Loucy (cell line): ENCODE measurements at regions not wholly inside any gene's neighbourhood (a gene's known extent, or its start where the extent isn't known, plus 50 kb on each side); places are given as distances from the start of the nearest gene placed in this dataset.

ENCODE experiments used
- H2AFZ ChIP-seq: fragments of 200-600 bp; sonication (generic); 2 replicates; pipeline ENCODE4 v1.6.0; 2016; ENCODE audit warnings: antibody characterized with exemption, mild to moderate bottlenecking, low read length, moderate library complexity
- H3F3A ChIP-seq: fragments of 200-600 bp; 2 replicates; pipeline ENCODE4 v1.6.0; 2016; ENCODE audit warnings: antibody characterized with exemption, low read depth, mild to moderate bottlenecking
- H3K27me3 ChIP-seq: fragments of 200-600 bp; sonication (generic); 2 replicates; pipeline ENCODE4 v1.6.1; 2014; ENCODE audit warnings: low read length, mild to moderate bottlenecking; ENCODE audit not compliant: insufficient read depth, poor library complexity, severe bottlenecking
- H3K36me3 ChIP-seq: fragments of 200-600 bp; sonication (generic); 2 replicates; pipeline ENCODE4 v1.6.1; 2016; ENCODE audit warnings: low read length; ENCODE audit not compliant: insufficient read depth
- H3K4me1 ChIP-seq: fragments of 200-600 bp; sonication (generic); 2 replicates; pipeline ENCODE4 v1.5.1; 2014; ENCODE audit warnings: low read length, mild to moderate bottlenecking; ENCODE audit not compliant: insufficient read depth, poor library complexity, severe bottlenecking
- H3K4me2 ChIP-seq: fragments of 200-600 bp; sonication (generic); 2 replicates; pipeline ENCODE4 v1.6.0; 2014; ENCODE audit warnings: antibody characterized with exemption, low read length, low read depth, mild to moderate bottlenecking; ENCODE audit not compliant: poor library complexity, severe bottlenecking
- H3K4me3 ChIP-seq: fragments of 200-600 bp; sonication (generic); 2 replicates; pipeline ENCODE4 v1.5.1; 2014; ENCODE audit warnings: low read length, mild to moderate bottlenecking, mixed read lengths; ENCODE audit not compliant: poor library complexity, severe bottlenecking
- H3K79me2 ChIP-seq: fragments of 200-600 bp; sonication (generic); 2 replicates; pipeline ENCODE4 v1.6.1; 2014; ENCODE audit warnings: low read length; ENCODE audit not compliant: insufficient read depth
- H3K9ac ChIP-seq: fragments of 200-600 bp; sonication (generic); 2 replicates; pipeline ENCODE4 v1.6.0; 2014; ENCODE audit warnings: mild to moderate bottlenecking, low read depth, low read length, moderate library complexity; ENCODE audit not compliant: poor library complexity, severe bottlenecking
- H3K9me2 ChIP-seq: fragments of 200-600 bp; sonication (generic); replicated peaks from 2 replicates; pipeline ENCODE4 v1.6.1; 2016; ENCODE audit warnings: low read depth, low read length, mixed read lengths
- H3K9me3 ChIP-seq: fragments of 200-600 bp; sonication (generic); 2 replicates; pipeline ENCODE4 v1.6.1; 2014; ENCODE audit warnings: mild to moderate bottlenecking, antibody characterized with exemption, low read length, low read depth; ENCODE audit not compliant: insufficient read depth
- H4K20me1 ChIP-seq: fragments of 200-600 bp; sonication (generic); 2 replicates; pipeline ENCODE4 v1.6.0; 2014; ENCODE audit warnings: antibody characterized with exemption, low read length, mild to moderate bottlenecking; ENCODE audit not compliant: insufficient read depth, poor library complexity, severe bottlenecking
- EZH2phosphoT487 ChIP-seq: fragments of 200-600 bp; IDR thresholded peaks from 2 replicates; pipeline ENCODE4 v1.6.1; 2018; ENCODE audit warnings: antibody characterized with exemption, mild to moderate bottlenecking, moderate library complexity, borderline replicate concordance
- TF ChIP-seq, protein P1 (sequence below): fragments of 200-600 bp; sonication (generic); conservative IDR thresholded peaks from 2 replicates; pipeline ENCODE4 v1.5.1; 2014; ENCODE audit warnings: mild to moderate bottlenecking, antibody characterized with exemption, low read length

DNA sequence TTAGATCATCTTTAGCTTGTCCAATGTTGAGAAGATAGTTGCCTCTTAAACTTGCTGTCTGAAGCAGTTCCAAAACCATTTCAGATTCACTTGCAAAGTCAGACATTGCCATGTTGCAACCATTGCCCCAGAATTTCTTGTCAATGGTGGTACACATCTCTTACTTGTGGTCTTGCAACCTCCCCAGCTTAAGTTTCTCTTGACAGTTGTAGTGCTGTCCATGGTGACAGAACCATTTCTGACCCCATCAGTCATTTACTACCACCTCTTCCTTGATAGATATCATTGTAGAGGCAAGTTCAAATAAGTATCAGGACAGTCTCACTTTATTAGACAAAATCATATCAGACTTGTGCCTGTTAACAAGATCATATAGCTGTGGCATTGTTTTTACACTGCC is 407.2 kb upstream of the HNRNPA3 start:
- no peaks in the 10 kb centered on the region for H3K36me3 ChIP-seq
- H3K4me3 ChIP-seq: no peak overlapping the region
- H3K27me3 ChIP-seq: no peaks in the 10 kb centered on the region
- H3K4me1 ChIP-seq: no peaks in the 10 kb centered on the region
- no peaks in the 10 kb centered on the region for H3K9me2 ChIP-seq
- H2AFZ ChIP-seq: no peak overlapping the region
- H3K9ac ChIP-seq: no peak overlapping the region
- H3F3A ChIP-seq: no peaks in the 10 kb centered on the region
- TF ChIP-seq, protein P1, sequence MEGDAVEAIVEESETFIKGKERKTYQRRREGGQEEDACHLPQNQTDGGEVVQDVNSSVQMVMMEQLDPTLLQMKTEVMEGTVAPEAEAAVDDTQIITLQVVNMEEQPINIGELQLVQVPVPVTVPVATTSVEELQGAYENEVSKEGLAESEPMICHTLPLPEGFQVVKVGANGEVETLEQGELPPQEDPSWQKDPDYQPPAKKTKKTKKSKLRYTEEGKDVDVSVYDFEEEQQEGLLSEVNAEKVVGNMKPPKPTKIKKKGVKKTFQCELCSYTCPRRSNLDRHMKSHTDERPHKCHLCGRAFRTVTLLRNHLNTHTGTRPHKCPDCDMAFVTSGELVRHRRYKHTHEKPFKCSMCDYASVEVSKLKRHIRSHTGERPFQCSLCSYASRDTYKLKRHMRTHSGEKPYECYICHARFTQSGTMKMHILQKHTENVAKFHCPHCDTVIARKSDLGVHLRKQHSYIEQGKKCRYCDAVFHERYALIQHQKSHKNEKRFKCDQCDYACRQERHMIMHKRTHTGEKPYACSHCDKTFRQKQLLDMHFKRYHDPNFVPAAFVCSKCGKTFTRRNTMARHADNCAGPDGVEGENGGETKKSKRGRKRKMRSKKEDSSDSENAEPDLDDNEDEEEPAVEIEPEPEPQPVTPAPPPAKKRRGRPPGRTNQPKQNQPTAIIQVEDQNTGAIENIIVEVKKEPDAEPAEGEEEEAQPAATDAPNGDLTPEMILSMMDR: no peak
- TF ChIP-seq EZH2phosphoT487: no peak
- no peak overlapping the region for H3K4me2 ChIP-seq
- no peaks in the 10 kb centered on the region for H3K79me2 ChIP-seq
- no peaks in the 10 kb centered on the region for H3K9me3 ChIP-seq
- H4K20me1 ChIP-seq: no peaks in the 10 kb centered on the region

DNA sequence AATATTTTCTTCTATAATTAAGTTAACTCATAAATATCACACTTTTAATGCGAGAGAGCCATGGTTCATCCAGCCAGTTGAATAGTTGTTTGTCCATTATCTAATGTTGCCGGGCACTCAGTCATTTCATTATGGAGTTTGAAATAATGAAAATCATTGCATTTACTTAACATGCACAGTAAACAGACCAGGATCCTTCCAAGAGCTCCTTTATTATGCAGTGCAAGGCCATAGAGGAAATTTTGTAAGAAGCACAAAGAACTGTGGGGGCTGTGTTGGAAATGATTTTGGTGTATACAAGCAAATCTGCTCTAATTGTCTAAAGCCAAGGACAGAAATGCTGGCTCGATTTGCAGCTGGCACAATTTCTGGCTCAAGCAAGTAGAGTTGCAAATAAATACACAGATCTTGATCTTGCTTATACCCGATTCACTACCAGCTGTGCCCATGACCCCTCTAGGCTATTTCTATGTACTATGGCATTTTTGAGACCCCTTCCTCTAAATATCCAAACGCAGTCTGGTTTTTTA is 400.3 kb upstream of the HNRNPA3 start:
- Histone ChIP-seq H3F3A (no peaks in the 10 kb centered on the region), H3K79me2 (no peaks in the 10 kb centered on the region), H3K27me3 (no peaks in the 10 kb centered on the region), H4K20me1 (no peaks in the 10 kb centered on the region), H3K9me2 (no peaks in the 10 kb centered on the region), H3K9me3 (no peaks in the 10 kb centered on the region), H3K9ac (no peak overlapping the region), H3K4me2 (no peak overlapping the region), H3K4me1 (peaks cover 5% of the 10 kb centered on the region), H3K36me3 (no peaks in the 10 kb centered on the region), H3K4me3 (no peak overlapping the region), H2AFZ (no peak overlapping the region)
- TF ChIP-seq, protein P1: no peak
- TF ChIP-seq EZH2phosphoT487: no peak

DNA sequence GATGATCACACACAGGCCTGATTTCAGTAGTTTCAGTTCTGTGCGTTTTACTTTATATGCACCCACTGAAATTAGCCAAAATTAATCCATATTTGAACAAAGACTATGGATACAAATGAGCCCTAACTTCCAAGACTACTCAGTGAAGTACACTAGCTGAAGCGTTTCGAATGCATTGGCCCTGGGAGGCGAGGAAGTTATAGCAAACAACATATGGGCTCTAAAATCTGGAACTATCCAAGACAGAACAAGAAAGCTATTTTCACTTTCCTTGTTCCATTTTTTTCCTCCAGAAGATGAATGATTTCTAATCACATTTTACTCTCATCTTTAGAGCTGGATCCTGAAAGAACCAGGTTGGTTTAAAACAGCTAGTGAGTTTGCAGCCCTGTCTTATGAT is 399.4 kb upstream of the HNRNPA3 start:
- no peaks in the 10 kb centered on the region for H3K79me2 ChIP-seq
- no peaks in the 10 kb centered on the region for H3K36me3 ChIP-seq
- H3K4me3 ChIP-seq: no peak overlapping the region
- H3K27me3 ChIP-seq: no peaks in the 10 kb centered on the region
- no peak for TF ChIP-seq EZH2phosphoT487
- TF ChIP-seq, protein P1: no peak
- no peak overlapping the region for H2AFZ ChIP-seq
- no peaks in the 10 kb centered on the region for H3F3A ChIP-seq
- H4K20me1 ChIP-seq: no peaks in the 10 kb centered on the region
- H3K9me2 ChIP-seq: no peaks in the 10 kb centered on the region
- no peak overlapping the region for H3K4me2 ChIP-seq
- H3K9ac ChIP-seq: no peak overlapping the region
- no peaks in the 10 kb centered on the region for H3K9me3 ChIP-seq
- peaks cover 5% of the 10 kb centered on the region for H3K4me1 ChIP-seq
